ENCODE measurements at regions not wholly inside any gene's neighbourhood (a gene's known extent, or its start where the extent isn't known, plus 50 kb on each side); places are given as distances from the start of the nearest gene placed in this dataset.

DNA sequence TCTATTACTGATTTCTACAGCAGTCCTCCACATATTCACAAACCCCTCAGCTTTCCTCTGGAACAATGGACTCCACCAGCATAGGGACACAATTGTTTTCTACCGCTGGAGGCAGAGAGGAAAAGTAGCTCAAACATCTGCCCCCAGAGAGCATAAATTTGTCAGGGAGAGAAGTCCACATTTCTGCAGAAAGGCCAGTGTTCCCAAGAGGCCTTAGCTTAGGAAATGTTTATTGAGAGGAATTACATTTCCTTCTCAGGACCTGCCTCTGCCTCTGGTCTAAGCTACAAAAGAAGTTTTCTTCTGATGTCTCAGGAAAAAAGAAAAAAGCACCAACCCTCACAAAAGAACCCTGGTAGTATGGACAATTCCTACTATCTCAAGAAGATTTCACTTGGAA lies 217.8 kb upstream of the BMP4 start:
- H3K36me3 ChIP-seq = no peaks in the 10 kb centered on the region
- H3K27me3 ChIP-seq = no peaks in the 10 kb centered on the region
- intact Hi-C loops (cut with DNase I) = loop anchor here (10.0 kb wide), 3 partner anchors 150 to 630 kb away; no protein-coding TSS in a partner anchor
- H3K9me3 ChIP-seq = no peaks in the 10 kb centered on the region
- DNase-seq = no peak
- no peak overlapping the region for H3K4me3 ChIP-seq (replicated peaks in 1 of 3)
- peaks cover 0 to 31% of the 10 kb centered on the region in 2 donors for H3K4me1 ChIP-seq
- TF ChIP-seq CTCF (IDR thresholded peaks at IDR 0.05) = no peak
- TF ChIP-seq POLR2A (IDR thresholded peaks at IDR 0.05) = no peak
- no peak overlapping the region for H3K27ac ChIP-seq
- 68 to 74% methylated on average over 1 of the region's 1 CpG for WGBS, 2 donors

GRCh38 chr14:54175298-54175942 lies 218.8 kb upstream of the BMP4 start:
- no peaks in the 10 kb centered on the region for H3K9me3 ChIP-seq
- TF ChIP-seq POLR2A (IDR thresholded peaks at IDR 0.05) = no peak
- peak; percentile 72 to 93 (median 83) for TF ChIP-seq CTCF (IDR thresholded peaks at IDR 0.05)
- intact Hi-C loops (cut with DNase I) = loop anchor here (10.0 kb wide), 3 partner anchors 151 to 631 kb away; no protein-coding TSS in a partner anchor
- no peaks in the 10 kb centered on the region for H3K36me3 ChIP-seq
- peaks cover 0 to 31% of the 10 kb centered on the region in 2 donors for H3K4me1 ChIP-seq
- 15% methylated on average over 4 of the region's 4 CpGs for WGBS, 2 donors
- DNase-seq = peak; percentile 70 to 74
- H3K4me3 ChIP-seq (replicated peaks in 1 of 3) = no peak overlapping the region
- H3K27ac ChIP-seq = no peak overlapping the region
- H3K27me3 ChIP-seq = no peaks in the 10 kb centered on the region

DNA sequence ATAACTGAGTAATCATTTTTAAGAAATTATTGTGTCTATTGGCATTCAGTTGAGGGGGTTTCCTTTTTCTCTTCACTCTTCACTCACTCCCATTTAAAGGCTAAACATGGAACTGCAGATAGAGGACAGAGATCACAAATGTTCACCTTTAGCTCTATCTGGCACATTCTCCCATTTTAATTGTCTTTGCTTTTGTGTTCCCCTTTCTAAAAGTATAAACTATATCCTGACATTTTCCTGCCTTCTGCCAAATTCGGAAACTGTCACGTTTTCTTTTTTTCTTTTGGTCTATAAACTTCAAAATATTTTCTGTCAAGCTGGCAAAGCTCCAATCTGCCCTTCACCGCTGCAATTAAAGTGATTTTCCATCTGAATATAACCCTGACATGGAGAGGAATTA lies 219.8 kb upstream of the CDKN3 start:
- no peak for DNase-seq
- peaks cover 0 to 31% of the 10 kb centered on the region in 2 donors for H3K4me1 ChIP-seq
- 67 to 69% methylated on average over 3 of the region's 3 CpGs for WGBS, 2 donors
- H3K36me3 ChIP-seq = no peaks in the 10 kb centered on the region
- no peak overlapping the region for H3K27ac ChIP-seq
- no peak overlapping the region for H3K4me3 ChIP-seq (replicated peaks in 1 of 3)
- H3K9me3 ChIP-seq = no peaks in the 10 kb centered on the region
- intact Hi-C loops (cut with DNase I) = loop anchor here (10.0 kb wide), 3 partner anchors 152 to 632 kb away; no protein-coding TSS in a partner anchor
- no peak for TF ChIP-seq CTCF (IDR thresholded peaks at IDR 0.05)
- no peak for TF ChIP-seq POLR2A (IDR thresholded peaks at IDR 0.05)
- H3K27me3 ChIP-seq = no peaks in the 10 kb centered on the region

- intact Hi-C loops (cut with DNase I) = loop anchor here (10.0 kb wide), 3 partner anchors 153 to 633 kb away; no protein-coding TSS in a partner anchor
- no peaks in the 10 kb centered on the region for H3K9me3 ChIP-seq
- no peak overlapping the region for H3K27ac ChIP-seq
- no peak for DNase-seq
- no peaks in the 10 kb centered on the region for H3K27me3 ChIP-seq
- H3K36me3 ChIP-seq = no peaks in the 10 kb centered on the region
- TF ChIP-seq CTCF (IDR thresholded peaks at IDR 0.05) = no peak
- TF ChIP-seq POLR2A (IDR thresholded peaks at IDR 0.05) = no peak
- WGBS, 2 donors = 61% methylated on average over 9 of the region's 9 CpGs
- H3K4me1 ChIP-seq = peaks cover 0 to 31% of the 10 kb centered on the region in 2 donors
- no peak overlapping the region for H3K4me3 ChIP-seq (replicated peaks in 1 of 3)
These were observed 218.9 kb upstream of the CDKN3 start for GRCh38 chr14:54177641-54178621.
